HL-60/S4 treated with phorbol 12-myristate 13-acetate at 8.2 ng/mL for 4 days and 3 days (cell line): ENCODE measurements at regions not wholly inside any gene's neighbourhood (a gene's known extent, or its start where the extent isn't known, plus 50 kb on each side); places are given as distances from the start of the nearest gene placed in this dataset.

Experiments
- in situ Hi-C: fragments of 300-500 bp; cut with MboI; formaldehyde crosslinking; loops from 2 replicates; pipeline ENCODE4 v1.15.0; 2022; ENCODE audit warnings: low sequenced_read_pairs

- in situ Hi-C loops: no loop called here
Observed at GRCh38 chr5:67537439-67538148, 341.0 kb upstream of the CD180 start.

DNA sequence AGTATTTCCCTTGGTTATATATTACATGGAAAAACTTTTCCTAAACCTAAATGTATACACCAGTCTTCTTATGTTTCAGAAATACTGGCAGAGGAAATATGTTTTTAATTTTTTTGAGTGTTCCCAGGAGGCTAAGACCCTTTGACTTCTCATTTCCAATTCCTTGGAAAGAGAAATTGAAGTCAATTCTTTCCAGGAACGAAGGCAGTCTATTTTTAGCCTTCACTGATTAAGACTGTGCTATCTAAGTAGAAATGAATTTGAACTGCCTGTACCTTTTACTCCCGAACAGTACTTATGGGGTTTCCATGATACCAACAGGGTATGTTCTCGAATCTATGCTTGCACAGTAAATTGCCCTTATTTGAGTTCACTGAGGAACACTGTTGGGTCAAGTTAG, 340.3 kb upstream of the CD180 start:
- in situ Hi-C loops: no loop called here

DNA sequence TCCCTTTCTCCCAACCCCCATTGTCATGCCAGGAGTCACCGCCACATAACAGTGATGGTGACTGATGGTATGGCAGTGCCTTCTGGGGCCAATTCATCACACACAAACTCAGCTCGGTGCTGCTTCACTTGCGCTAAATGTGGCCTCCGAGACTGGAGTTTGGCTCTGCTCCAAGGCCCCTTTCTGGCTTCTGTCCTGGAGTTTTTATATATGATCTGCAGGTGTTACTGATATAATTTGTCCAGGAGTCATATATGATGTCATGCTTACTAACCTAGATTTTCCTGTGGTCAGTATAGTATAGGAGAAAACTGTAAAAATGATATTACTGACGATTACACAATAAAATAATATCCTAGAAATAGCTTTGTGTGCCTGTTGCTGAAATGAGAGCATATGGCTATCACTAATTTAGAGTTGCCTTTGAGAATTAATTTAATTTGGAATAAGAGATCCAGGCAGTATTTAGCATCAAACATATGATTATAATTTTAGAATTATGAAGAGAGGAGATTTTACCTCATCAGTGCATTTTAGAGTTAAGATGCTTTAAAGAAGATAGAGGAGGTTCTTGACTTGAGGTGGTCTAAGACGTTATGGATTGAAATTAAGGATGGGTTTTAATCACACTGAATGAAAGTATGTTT, 334.1 kb upstream of the CD180 start:
- in situ Hi-C loops: no loop called here

DNA sequence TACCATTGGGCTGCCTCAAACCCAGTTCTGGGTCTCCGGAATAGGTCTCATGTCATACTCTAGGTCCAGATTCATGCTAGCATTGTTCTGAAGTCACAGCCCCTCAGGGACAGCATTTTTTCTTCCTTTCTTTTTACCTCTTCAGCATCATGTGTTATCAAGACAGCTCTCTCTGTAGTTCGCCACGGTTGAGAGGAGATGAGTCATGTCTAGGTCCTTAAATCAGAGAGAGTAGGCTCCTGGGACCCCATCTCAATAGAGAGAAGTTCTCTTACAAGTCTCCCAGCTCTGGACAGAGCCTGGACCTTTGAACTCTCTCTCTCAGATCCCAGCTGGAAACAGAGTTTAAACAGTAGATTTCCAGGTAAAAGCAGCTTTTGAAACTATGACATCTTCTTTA, 332.4 kb upstream of the CD180 start:
- in situ Hi-C loops: no loop called here

- in situ Hi-C loops: no loop called here
Observed at GRCh38 chr5:67526793-67527192, 330.2 kb upstream of the CD180 start.

- in situ Hi-C loops: no loop called here
Observed at GRCh38 chr5:67520161-67520908, 323.7 kb upstream of the CD180 start.

- in situ Hi-C loops: no loop called here
Observed at GRCh38 chr5:67518227-67518626, 321.6 kb upstream of the CD180 start.

DNA sequence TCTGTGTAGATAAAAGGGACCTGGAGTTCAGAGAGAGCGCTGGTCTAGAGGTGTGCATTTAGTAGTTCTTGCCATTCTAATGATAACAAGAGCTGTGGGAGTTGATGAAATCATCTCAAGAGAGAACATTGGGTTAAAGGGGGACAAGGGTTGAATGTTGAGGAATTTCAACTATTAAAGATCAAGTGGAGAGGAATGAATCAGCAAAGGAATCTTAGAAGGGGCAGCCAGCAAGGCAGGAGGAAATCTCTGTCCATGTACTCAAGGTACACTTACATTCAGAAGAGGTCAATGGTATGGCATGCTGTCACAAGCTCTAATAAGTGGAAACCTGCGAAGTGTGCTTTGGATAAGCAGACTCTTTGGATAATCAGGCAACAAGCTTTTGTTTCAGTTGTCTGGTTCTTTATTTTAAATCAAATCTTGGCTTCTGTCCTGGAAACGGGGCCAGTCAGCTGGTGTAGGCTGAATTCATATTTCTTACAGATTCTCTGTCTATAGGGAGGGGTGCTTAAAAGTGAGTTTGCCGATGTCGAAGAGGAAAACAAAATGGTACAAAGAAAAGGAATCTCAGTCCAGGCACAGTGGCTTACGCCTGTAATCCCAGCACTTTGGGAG, 320.5 kb upstream of the CD180 start:
- in situ Hi-C loops: no loop called here

- in situ Hi-C loops: no loop called here
Observed at GRCh38 chr5:67515762-67516161, 319.2 kb upstream of the CD180 start.

GRCh38 chr5:67515020-67515689, 318.6 kb upstream of the CD180 start:
- in situ Hi-C loops: no loop called here

- in situ Hi-C loops: no loop called here
Observed at GRCh38 chr5:67512758-67513157, 316.2 kb upstream of the CD180 start.

DNA sequence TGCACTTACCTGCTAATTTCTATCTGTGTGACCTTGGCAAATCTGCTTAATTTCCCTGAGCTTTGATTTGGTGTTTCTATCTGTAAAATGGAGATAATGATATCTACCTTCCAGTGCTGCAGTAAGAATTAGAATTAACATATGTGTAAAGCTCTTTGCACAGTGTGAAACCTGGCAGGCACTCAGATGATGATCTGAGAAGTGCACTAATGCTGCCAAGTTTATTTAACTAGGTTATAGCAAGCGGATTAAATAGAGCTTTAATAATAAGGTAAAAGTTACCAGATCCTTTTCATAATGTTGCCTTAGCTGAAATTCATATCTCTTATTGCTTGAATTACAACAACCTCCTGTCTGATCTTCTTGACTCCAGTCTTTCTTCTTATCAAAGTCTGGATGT, 315.3 kb upstream of the CD180 start:
- in situ Hi-C loops: no loop called here

DNA sequence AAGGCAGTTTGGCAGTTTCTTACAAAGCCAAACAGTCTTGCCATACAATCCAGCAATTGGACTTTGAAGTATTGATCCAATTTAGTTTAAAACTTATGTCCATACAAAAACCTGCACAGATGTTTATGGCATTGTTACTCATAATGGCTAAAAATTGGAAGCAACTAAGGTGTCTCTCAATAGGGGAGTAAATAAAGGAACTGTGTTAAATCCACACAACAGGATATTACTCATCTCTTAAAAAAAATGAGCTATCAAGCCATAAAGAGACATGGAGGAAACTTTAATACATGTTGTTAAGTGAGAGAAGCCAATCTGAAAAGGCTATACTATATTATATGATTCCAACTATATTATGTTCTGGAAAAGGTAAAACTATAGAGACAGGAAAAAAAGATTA, 313.6 kb upstream of the CD180 start:
- in situ Hi-C loops: no loop called here

DNA sequence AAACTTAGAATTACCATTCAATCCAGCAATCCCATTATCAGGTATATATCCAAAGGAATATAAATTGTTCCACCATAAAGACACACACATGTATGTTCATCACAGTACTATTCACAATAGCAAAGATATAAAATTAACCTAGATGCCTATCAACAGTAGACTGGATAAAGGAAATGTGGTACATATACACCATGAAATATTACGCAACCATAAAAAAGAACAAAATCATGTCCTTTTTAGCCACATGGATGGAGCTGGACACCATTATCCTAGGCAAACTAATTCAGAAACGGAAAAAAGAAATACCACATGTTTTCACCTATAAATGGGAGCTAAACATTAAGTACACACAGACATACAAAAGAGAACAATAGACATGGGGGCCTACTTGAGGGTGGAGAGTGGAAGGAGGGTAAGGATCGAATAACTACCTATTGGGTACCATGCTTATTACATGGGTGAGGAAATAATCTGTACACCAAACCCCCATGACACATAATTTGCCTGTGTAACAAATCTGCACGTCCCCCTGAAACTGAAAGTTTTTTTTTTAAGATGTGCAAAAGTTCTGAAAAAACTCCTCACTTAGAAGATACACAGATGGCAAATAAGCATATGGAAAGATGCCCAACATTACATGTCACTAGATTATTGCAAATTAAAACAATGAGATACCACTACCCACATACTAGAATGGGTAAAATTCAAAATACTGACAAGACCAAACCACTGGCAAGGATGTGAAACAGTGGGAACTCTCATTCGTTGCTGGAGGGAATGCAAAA, 313.0 kb upstream of the CD180 start:
- in situ Hi-C loops: no loop called here

- in situ Hi-C loops: no loop called here
Observed at GRCh38 chr5:67506241-67506640, 309.6 kb upstream of the CD180 start.

- in situ Hi-C loops: no loop called here
Observed at GRCh38 chr5:67502951-67503350, 306.4 kb upstream of the CD180 start.

GRCh38 chr5:67496051-67496450, 299.5 kb upstream of the CD180 start:
- in situ Hi-C loops: no loop called here

DNA sequence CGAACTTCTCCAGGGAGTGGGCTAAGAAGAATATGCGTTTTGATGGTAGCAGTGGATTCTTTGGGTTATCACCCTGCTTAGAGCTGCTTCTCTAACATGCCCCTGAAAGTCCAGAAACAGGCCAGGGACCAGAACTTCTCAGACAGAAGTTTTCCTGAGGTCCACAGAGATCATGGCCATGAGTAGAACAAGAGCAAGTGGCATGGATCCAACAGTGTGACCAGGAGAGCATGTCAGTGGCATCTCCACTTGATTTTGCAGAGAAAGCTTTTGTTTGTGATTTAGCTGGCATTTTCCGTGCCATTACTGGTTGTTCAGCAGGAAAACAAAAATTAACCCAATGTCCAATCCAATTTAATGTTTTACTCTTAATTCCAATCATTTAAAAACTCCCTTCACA, 298.5 kb upstream of the CD180 start:
- in situ Hi-C loops: no loop called here

GRCh38 chr5:67494186-67494855, 297.7 kb upstream of the CD180 start:
- in situ Hi-C loops: no loop called here

DNA sequence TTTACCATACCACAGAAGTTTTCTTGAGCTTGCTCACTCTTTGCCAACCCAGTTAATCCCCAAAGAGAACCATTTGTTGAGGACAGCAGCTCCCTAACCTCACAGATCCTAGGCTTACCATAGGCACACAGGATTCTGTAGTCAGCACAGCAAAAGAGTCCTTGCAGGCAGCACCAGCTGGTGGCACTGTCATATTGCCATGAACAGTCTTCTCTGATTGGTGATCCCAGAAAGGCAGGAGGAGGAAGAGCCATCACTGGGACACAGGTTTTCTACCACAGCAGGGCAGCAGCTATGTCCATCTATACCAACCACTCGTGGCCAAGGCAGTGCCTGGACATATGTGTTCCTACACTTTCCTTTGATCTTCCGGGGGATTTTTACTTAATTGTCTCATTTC, 297.1 kb upstream of the CD180 start:
- in situ Hi-C loops: no loop called here
